Right ventricle myocardium inferior (tissue), 1 donor: ENCODE measurements at regions not wholly inside any gene's neighbourhood (a gene's known extent, or its start where the extent isn't known, plus 50 kb on each side); places are given as distances from the start of the nearest gene placed in this dataset.

Source experiments
- ATAC-seq: fragments of 200-7000 bp; cut with Tn5 transposase; one replicate; pipeline ENCODE4 v1.9.1; 2020; ENCODE audit warnings: mild to moderate bottlenecking, moderate library complexity
- DNase-seq: peaks from one replicate; pipeline ENCODE4 v3.0.0; 2021; ENCODE audit errors: missing footprints
- intact Hi-C: fragments of 100-400 bp; cut with DNase I; formaldehyde crosslinking; loops from one replicate; pipeline ENCODE4 v1.11.0; 2022
- donor health status: DM: no; HTN: yes; CAD: no; lungs with severe emphysema.

- intact Hi-C loops = no loop called here
- DNase-seq (peak; percentile 39), ATAC-seq (no peak)
These were observed 137.6 kb upstream of the ID2 start for GRCh38 chr2:8544171-8544785.

- peak; percentile 75 for ATAC-seq
- intact Hi-C loops = no loop called here
- peak; percentile 79 for DNase-seq
These were observed 136.8 kb upstream of the ID2 start for GRCh38 chr2:8544786-8545694.

GRCh38 chr2:8545695-8546611 is 135.9 kb upstream of the ID2 start:
- DNase-seq (peak; percentile 68), ATAC-seq (no peak)
- intact Hi-C loops = no loop called here

- ATAC-seq (no peak), DNase-seq (peak; percentile 9)
- intact Hi-C loops = no loop called here
These were observed 135.1 kb upstream of the ID2 start for GRCh38 chr2:8546612-8547283.

GRCh38 chr2:8547284-8548064 is 134.4 kb upstream of the ID2 start:
- ATAC-seq = no peak
- intact Hi-C loops = no loop called here

GRCh38 chr2:8548065-8548618 is 133.7 kb upstream of the ID2 start:
- peak; percentile 2 for DNase-seq
- intact Hi-C loops = no loop called here
- no peak for ATAC-seq

More at GRCh38 chr2:8547284-8548064, 134.4 kb upstream of the ID2 start:
- peak; percentile 48 for DNase-seq

GRCh38 chr2:8548619-8549150 is 133.2 kb upstream of the ID2 start:
- DNase-seq (peak; percentile 45), ATAC-seq (no peak)
- intact Hi-C loops = no loop called here

GRCh38 chr2:8549273-8549922 is 132.5 kb upstream of the ID2 start:
- peak; percentile 15 for DNase-seq
- intact Hi-C loops = no loop called here
- no peak for ATAC-seq

GRCh38 chr2:8549942-8550341 is 131.9 kb upstream of the ID2 start:
- ATAC-seq (no peak), DNase-seq (peak; percentile 5)
- intact Hi-C loops = no loop called here

GRCh38 chr2:8550481-8550880 is 131.4 kb upstream of the ID2 start:
- DNase-seq = peak; percentile 22
- no peak for ATAC-seq
- intact Hi-C loops = no loop called here

- intact Hi-C loops = no loop called here
- no peak for ATAC-seq
- DNase-seq = peak; percentile 13
These were observed 130.8 kb upstream of the ID2 start for GRCh38 chr2:8550937-8551621.

GRCh38 chr2:8551622-8552074 is 130.2 kb upstream of the ID2 start:
- intact Hi-C loops = no loop called here
- ATAC-seq = no peak
- no peak for DNase-seq

GRCh38 chr2:8552293-8552801 is 129.5 kb upstream of the ID2 start:
- intact Hi-C loops = no loop called here
- peak; percentile 49 for DNase-seq
- ATAC-seq = no peak

GRCh38 chr2:8553643-8554042 is 128.2 kb upstream of the ID2 start:
- ATAC-seq = no peak
- intact Hi-C loops = no loop called here
- DNase-seq = no peak

GRCh38 chr2:8554296-8554806 is 127.5 kb upstream of the ID2 start:
- intact Hi-C loops = no loop called here
- peak; percentile 45 for DNase-seq
- ATAC-seq = no peak

GRCh38 chr2:8555543-8555942 is 126.3 kb upstream of the ID2 start:
- ATAC-seq (no peak), DNase-seq (no peak)
- intact Hi-C loops = no loop called here
